ENCODE measurements at regions not wholly inside any gene's neighbourhood (a gene's known extent, or its start where the extent isn't known, plus 50 kb on each side); places are given as distances from the start of the nearest gene placed in this dataset.

DNA sequence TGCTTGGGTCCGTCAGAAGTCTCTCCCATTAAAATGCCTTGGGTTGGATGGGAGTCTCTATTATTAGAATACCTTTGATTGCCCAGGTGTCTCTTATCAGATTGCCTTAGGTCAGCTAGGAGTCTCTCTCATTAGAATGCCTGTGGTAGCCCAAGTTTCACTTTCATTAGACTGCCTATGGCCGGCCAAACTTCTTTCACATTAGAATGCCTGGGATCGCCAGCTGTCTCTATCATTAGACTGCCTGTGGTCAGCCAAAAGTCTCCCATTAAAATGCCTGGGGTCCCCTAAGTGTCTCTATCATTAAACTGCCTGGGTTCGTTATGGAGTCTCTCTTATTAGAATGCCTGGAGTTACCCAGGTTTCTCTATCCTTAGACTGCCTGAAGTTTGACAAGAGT is 1476.7 kb downstream of the UQCRFS1 start:
- TF ChIP-seq, protein P1, sequence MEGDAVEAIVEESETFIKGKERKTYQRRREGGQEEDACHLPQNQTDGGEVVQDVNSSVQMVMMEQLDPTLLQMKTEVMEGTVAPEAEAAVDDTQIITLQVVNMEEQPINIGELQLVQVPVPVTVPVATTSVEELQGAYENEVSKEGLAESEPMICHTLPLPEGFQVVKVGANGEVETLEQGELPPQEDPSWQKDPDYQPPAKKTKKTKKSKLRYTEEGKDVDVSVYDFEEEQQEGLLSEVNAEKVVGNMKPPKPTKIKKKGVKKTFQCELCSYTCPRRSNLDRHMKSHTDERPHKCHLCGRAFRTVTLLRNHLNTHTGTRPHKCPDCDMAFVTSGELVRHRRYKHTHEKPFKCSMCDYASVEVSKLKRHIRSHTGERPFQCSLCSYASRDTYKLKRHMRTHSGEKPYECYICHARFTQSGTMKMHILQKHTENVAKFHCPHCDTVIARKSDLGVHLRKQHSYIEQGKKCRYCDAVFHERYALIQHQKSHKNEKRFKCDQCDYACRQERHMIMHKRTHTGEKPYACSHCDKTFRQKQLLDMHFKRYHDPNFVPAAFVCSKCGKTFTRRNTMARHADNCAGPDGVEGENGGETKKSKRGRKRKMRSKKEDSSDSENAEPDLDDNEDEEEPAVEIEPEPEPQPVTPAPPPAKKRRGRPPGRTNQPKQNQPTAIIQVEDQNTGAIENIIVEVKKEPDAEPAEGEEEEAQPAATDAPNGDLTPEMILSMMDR (conservative IDR thresholded peaks at IDR 0.05; ENCODE audit: low read length) = no peak
- no peak for TF ChIP-seq EZH2phosphoT487 (IDR thresholded peaks at IDR 0.05; ENCODE audit: borderline replicate concordance)

Data from Loucy (cell line).